ENCODE measurements at regions not wholly inside any gene's neighbourhood (a gene's known extent, or its start where the extent isn't known, plus 50 kb on each side); places are given as distances from the start of the nearest gene placed in this dataset.

DNA sequence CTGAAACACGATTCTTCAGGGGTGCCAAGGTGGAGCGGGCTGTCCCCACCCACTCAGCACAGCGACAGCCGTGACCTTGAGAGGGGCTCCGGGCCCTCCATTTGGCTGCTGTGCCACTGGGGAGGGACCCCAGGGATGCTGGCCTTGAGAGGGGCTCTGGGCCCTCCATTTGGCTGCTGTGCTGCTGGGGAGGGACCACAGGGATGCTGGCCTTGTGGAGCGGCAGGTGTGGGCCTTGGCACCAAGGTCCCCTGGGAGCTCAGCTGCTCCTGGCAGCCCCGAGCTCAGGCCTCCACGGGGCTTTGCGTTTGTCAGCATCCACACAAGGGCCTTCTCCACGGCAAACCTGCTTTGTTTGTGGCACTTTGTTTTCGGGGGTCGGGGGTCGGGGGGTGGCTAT lies 137.6 kb upstream of the LPCAT1 start:
- Histone ChIP-seq H3K4me1 (ENCODE audit: control insufficient read depth, insufficient read depth, low read length) (no peaks in the 10 kb centered on the region), H3K36me3 (ENCODE audit: control insufficient read depth in 2 of 2, insufficient read depth in 1 of 2, low read length in 2 of 2) (no peaks in the 10 kb centered on the region), H3K4me3 (ENCODE audit: low read depth, low read length) (no peak overlapping the region), H3K27ac (ENCODE audit: extremely low read depth, low read depth, low read length) (no peak overlapping the region), H3K9me3 (ENCODE audit: control insufficient read depth, insufficient read depth, low read depth, low read length) (no peaks in the 10 kb centered on the region)
- POLR2A ChIA-PET: no interaction called here
- TF ChIP-seq ZNF747 (tag by site-specific recombination; IDR thresholded peaks at IDR 0.05) (no peak), ZNF121 (tag by site-specific recombination; IDR thresholded peaks at IDR 0.05) (no peak), ZFP3 (tag by site-specific recombination; IDR thresholded peaks at IDR 0.05; ENCODE audit: low read depth) (no peak), BCL11B (tag by site-specific recombination; IDR thresholded peaks at IDR 0.05; ENCODE audit: low read depth) (no peak), SP3 (tag by site-specific recombination; IDR thresholded peaks at IDR 0.05) (no peak), REPIN1 (tag by site-specific recombination; IDR thresholded peaks at IDR 0.05; ENCODE audit: low read depth) (no peak), HOXC10 (CRISPR knock-in tag; IDR thresholded peaks at IDR 0.05) (no peak), KLF10 (tag by site-specific recombination; IDR thresholded peaks at IDR 0.05) (no peak), ZNF175 (tag by site-specific recombination; IDR thresholded peaks at IDR 0.05) (no peak), ZNF626 (tag by site-specific recombination; IDR thresholded peaks at IDR 0.05) (no peak), ZNF266 (tag by site-specific recombination; IDR thresholded peaks at IDR 0.05; ENCODE audit: low read depth) (no peak), WT1 (tag by site-specific recombination; IDR thresholded peaks at IDR 0.05) (no peak), ZNF521 (tag by site-specific recombination; IDR thresholded peaks at IDR 0.05) (no peak), ZNF624 (tag by site-specific recombination; IDR thresholded peaks at IDR 0.05) (no peak), EGR2 (tag by site-specific recombination; IDR thresholded peaks at IDR 0.05; ENCODE audit: low read depth) (no peak), ZNF555 (tag by site-specific recombination; conservative IDR thresholded peaks at IDR 0.05) (no peak), ZNF155 (tag by site-specific recombination; IDR thresholded peaks at IDR 0.05) (no peak), ZNF341 (tag by site-specific recombination; IDR thresholded peaks at IDR 0.05; ENCODE audit: low read depth) (no peak), SP2 (tag by site-specific recombination; IDR thresholded peaks at IDR 0.05) (no peak)
- TF ChIP-seq, protein P1, sequence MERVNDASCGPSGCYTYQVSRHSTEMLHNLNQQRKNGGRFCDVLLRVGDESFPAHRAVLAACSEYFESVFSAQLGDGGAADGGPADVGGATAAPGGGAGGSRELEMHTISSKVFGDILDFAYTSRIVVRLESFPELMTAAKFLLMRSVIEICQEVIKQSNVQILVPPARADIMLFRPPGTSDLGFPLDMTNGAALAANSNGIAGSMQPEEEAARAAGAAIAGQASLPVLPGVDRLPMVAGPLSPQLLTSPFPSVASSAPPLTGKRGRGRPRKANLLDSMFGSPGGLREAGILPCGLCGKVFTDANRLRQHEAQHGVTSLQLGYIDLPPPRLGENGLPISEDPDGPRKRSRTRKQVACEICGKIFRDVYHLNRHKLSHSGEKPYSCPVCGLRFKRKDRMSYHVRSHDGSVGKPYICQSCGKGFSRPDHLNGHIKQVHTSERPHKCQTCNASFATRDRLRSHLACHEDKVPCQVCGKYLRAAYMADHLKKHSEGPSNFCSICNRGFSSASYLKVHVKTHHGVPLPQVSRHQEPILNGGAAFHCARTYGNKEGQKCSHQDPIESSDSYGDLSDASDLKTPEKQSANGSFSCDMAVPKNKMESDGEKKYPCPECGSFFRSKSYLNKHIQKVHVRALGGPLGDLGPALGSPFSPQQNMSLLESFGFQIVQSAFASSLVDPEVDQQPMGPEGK (tag by site-specific recombination; IDR thresholded peaks at IDR 0.05): no peak
- CTCF ChIA-PET: interaction anchor here (0.6 kb wide), 1 partner anchor 220 kb away, joined by 3 read pairs; no protein-coding TSS in a partner anchor

DNA sequence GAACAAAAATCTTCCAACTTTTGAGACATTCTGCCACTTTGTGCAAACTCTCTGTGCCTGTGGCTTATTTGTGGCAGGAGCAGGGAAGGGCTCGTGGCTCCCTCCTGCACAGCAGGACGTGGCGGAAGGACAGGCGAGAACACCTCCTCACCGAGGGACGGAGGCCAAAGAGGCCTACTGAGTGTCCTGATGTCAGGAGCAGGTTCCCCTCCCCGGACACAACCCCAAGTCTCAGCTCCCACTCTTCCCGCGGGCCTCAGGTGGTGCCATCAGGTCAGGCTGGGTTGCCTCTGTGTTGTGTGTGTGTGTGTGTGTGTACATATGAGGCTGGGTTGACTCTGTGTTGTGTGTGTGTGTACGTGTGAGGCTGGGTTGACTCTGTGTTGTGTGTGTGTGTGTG lies 136.8 kb upstream of the LPCAT1 start:
- TF ChIP-seq SP7 (tag by site-specific recombination; IDR thresholded peaks at IDR 0.05) (no peak), ZNF23 (tag by site-specific recombination; IDR thresholded peaks at IDR 0.05; ENCODE audit: borderline replicate concordance) (no peak), ZNF677 (tag by site-specific recombination; IDR thresholded peaks at IDR 0.05) (no peak), ZBTB21 (tag by site-specific recombination; IDR thresholded peaks at IDR 0.05) (no peak), ZNF658 (tag by site-specific recombination; IDR thresholded peaks at IDR 0.05) (no peak), ZNF274 (IDR thresholded peaks at IDR 0.05; ENCODE audit: low read length) (no peak), ZNF274 (tag by site-specific recombination; IDR thresholded peaks at IDR 0.05; ENCODE audit: borderline replicate concordance) (no peak), OSR2 (tag by site-specific recombination; IDR thresholded peaks at IDR 0.05) (no peak), ZNF37A (tag by site-specific recombination; IDR thresholded peaks at IDR 0.05) (no peak), ZNF623 (tag by site-specific recombination; IDR thresholded peaks at IDR 0.05) (no peak)
- TF ChIP-seq, protein P2, sequence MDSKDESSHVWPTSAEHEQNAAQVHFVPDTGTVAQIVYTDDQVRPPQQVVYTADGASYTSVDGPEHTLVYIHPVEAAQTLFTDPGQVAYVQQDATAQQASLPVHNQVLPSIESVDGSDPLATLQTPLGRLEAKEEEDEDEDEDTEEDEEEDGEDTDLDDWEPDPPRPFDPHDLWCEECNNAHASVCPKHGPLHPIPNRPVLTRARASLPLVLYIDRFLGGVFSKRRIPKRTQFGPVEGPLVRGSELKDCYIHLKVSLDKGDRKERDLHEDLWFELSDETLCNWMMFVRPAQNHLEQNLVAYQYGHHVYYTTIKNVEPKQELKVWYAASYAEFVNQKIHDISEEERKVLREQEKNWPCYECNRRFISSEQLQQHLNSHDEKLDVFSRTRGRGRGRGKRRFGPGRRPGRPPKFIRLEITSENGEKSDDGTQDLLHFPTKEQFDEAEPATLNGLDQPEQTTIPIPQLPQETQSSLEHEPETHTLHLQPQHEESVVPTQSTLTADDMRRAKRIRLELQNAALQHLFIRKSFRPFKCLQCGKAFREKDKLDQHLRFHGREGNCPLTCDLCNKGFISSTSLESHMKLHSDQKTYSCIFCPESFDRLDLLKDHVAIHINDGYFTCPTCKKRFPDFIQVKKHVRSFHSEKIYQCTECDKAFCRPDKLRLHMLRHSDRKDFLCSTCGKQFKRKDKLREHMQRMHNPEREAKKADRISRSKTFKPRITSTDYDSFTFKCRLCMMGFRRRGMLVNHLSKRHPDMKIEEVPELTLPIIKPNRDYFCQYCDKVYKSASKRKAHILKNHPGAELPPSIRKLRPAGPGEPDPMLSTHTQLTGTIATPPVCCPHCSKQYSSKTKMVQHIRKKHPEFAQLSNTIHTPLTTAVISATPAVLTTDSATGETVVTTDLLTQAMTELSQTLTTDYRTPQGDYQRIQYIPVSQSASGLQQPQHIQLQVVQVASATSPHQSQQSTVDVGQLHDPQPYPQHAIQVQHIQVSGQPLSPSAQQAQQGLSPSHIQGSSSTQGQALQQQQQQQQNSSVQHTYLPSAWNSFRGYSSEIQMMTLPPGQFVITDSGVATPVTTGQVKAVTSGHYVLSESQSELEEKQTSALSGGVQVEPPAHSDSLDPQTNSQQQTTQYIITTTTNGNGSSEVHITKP (tag by site-specific recombination; IDR thresholded peaks at IDR 0.05): no peak
- ChIA-PET POLR2A (no interaction called here), CTCF (no interaction called here)
- Histone ChIP-seq H3K4me1 (ENCODE audit: control insufficient read depth, insufficient read depth, low read length) (no peaks in the 10 kb centered on the region), H3K27ac (ENCODE audit: extremely low read depth, low read depth, low read length) (no peak overlapping the region), H3K36me3 (ENCODE audit: control insufficient read depth in 2 of 2, insufficient read depth in 1 of 2, low read length in 2 of 2) (no peaks in the 10 kb centered on the region), H3K9me3 (ENCODE audit: control insufficient read depth, insufficient read depth, low read depth, low read length) (no peaks in the 10 kb centered on the region), H3K4me3 (ENCODE audit: low read depth, low read length) (no peak overlapping the region)

Measured in HEK293 (cell line).